GM06990 (cell line): ENCODE measurements at regions not wholly inside any gene's neighbourhood (a gene's known extent, or its start where the extent isn't known, plus 50 kb on each side); places are given as distances from the start of the nearest gene placed in this dataset.

ENCODE experiments used
- DNase-seq: peaks from one replicate; pipeline ENCODE4 v3.0.0-alpha.2; 2011; ENCODE audit not compliant: insufficient read length; ENCODE audit errors: extremely low read depth
- H3K27me3 ChIP-seq: replicated peaks from 2 replicates; pipeline ENCODE4 v1.6.0; 2011; ENCODE audit warnings: low read length; ENCODE audit not compliant: control insufficient read depth, insufficient read depth
- H3K36me3 ChIP-seq: 2 replicates; pipeline ENCODE4 v1.5.1; 2011; ENCODE audit warnings: low read length; ENCODE audit not compliant: control insufficient read depth, insufficient read depth
- H3K4me3 ChIP-seq: replicated peaks from 2 replicates; pipeline ENCODE4 v1.5.1; 2011; ENCODE audit warnings: low read depth, mild to moderate bottlenecking, control low read depth, low read length
- TF ChIP-seq, protein P1 (sequence below): IDR thresholded peaks from 2 replicates; pipeline ENCODE4 v1.5.1; 2011; ENCODE audit warnings: low read length, control low read depth, mild to moderate bottlenecking, inconsistent platforms; ENCODE audit not compliant: insufficient read depth, poor library complexity, severe bottlenecking

DNA sequence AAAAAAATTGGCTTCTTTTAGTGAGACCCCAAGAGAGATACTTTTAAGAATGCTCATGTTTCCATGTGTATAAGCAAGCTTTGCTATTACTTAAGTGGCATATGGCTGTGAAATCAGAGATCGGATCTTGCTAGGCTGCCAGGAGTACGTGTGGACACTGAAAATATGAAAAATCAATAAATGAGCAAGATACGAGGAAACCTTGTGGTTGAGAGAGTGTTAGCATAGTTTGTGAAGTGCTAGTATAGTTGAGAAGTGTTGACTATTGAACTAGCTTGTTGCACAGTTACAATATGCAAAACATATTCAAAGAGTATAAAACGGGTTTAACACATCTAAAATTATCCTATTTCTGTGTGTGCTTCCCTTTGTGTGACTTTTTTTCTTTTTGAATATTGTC is 230.9 kb upstream of the NOVA1 start:
- TF ChIP-seq, protein P1, sequence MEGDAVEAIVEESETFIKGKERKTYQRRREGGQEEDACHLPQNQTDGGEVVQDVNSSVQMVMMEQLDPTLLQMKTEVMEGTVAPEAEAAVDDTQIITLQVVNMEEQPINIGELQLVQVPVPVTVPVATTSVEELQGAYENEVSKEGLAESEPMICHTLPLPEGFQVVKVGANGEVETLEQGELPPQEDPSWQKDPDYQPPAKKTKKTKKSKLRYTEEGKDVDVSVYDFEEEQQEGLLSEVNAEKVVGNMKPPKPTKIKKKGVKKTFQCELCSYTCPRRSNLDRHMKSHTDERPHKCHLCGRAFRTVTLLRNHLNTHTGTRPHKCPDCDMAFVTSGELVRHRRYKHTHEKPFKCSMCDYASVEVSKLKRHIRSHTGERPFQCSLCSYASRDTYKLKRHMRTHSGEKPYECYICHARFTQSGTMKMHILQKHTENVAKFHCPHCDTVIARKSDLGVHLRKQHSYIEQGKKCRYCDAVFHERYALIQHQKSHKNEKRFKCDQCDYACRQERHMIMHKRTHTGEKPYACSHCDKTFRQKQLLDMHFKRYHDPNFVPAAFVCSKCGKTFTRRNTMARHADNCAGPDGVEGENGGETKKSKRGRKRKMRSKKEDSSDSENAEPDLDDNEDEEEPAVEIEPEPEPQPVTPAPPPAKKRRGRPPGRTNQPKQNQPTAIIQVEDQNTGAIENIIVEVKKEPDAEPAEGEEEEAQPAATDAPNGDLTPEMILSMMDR: no peak
- no peaks in the 10 kb centered on the region for H3K27me3 ChIP-seq
- no peak overlapping the region for H3K4me3 ChIP-seq
- no peak for DNase-seq
- H3K36me3 ChIP-seq: no peaks in the 10 kb centered on the region

- Histone ChIP-seq H3K36me3 (no peaks in the 10 kb centered on the region), H3K4me3 (no peak overlapping the region), H3K27me3 (no peaks in the 10 kb centered on the region)
- TF ChIP-seq, protein P1: no peak
- DNase-seq: no peak
These were observed 235.9 kb upstream of the NOVA1 start for GRCh38 chr14:26833621-26834176.

GRCh38 chr14:26835979-26836570 is 238.2 kb upstream of the NOVA1 start:
- no peak overlapping the region for H3K4me3 ChIP-seq
- DNase-seq: no peak
- TF ChIP-seq, protein P1: no peak
- no peaks in the 10 kb centered on the region for H3K27me3 ChIP-seq
- H3K36me3 ChIP-seq: no peaks in the 10 kb centered on the region

GRCh38 chr14:26839481-26839880 is 241.6 kb upstream of the NOVA1 start:
- Histone ChIP-seq H3K27me3 (no peaks in the 10 kb centered on the region), H3K4me3 (no peak overlapping the region), H3K36me3 (no peaks in the 10 kb centered on the region)
- DNase-seq: no peak
- TF ChIP-seq, protein P1: no peak

DNA sequence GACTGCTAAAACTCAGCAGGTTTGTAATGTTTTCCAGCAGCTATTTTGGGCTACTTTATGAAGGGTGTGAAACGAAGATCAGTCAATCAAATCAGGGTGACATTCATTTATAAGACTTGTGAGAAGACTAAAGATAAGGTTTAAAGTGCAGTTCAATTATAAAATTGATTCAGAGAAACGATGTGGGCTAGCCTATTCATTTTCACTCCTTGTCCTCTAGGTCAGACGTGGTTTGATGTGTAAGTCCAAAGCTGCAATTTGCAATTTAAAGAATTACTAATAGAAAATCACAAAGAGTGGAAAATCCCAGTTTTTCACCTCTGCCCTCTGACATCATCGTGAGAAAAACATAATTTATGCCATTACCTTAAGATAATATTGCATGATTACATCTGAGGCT is 243.5 kb upstream of the NOVA1 start:
- TF ChIP-seq, protein P1: no peak
- Histone ChIP-seq H3K36me3 (no peaks in the 10 kb centered on the region), H3K4me3 (no peak overlapping the region), H3K27me3 (no peaks in the 10 kb centered on the region)
- DNase-seq: no peak
